Ishikawa (cell line): ENCODE measurements at regions not wholly inside any gene's neighbourhood (a gene's known extent, or its start where the extent isn't known, plus 50 kb on each side); places are given as distances from the start of the nearest gene placed in this dataset.

Experiments
- CEBPB ChIP-seq: IDR thresholded peaks from 2 replicates; pipeline ENCODE4 v1.6.1; 2012
- CREB1 ChIP-seq: IDR thresholded peaks from 2 replicates; pipeline ENCODE4 v1.6.1; 2012; ENCODE audit warnings: low read depth
- EGR1 ChIP-seq: IDR thresholded peaks from 2 replicates; pipeline ENCODE4 v1.6.1; 2012
- EP300 ChIP-seq: IDR thresholded peaks from 2 replicates; pipeline ENCODE4 v1.6.1; 2012; ENCODE audit warnings: borderline replicate concordance
- FOXM1 ChIP-seq: IDR thresholded peaks from 2 replicates; pipeline ENCODE4 v1.6.1; 2012; ENCODE audit warnings: low read depth, borderline replicate concordance
- MAX ChIP-seq: IDR thresholded peaks from 2 replicates; pipeline ENCODE4 v1.6.1; 2012
- NFIC ChIP-seq: IDR thresholded peaks from 2 replicates; pipeline ENCODE4 v1.6.1; 2012
- RAD21 ChIP-seq: IDR thresholded peaks from 2 replicates; pipeline ENCODE4 v1.6.1; 2012; ENCODE audit warnings: low read depth
- TAF1 ChIP-seq: IDR thresholded peaks from 2 replicates; pipeline ENCODE4 v1.6.1; 2012; ENCODE audit warnings: low read depth, mild to moderate bottlenecking
- TCF12 ChIP-seq: IDR thresholded peaks from 2 replicates; pipeline ENCODE4 v1.6.1; 2012; ENCODE audit warnings: low read depth
- TEAD4 ChIP-seq: IDR thresholded peaks from 2 replicates; pipeline ENCODE4 v1.6.1; 2012
- YY1 ChIP-seq: IDR thresholded peaks from 2 replicates; pipeline ENCODE4 v1.6.1; 2012; ENCODE audit warnings: low read depth
- ZBTB7A ChIP-seq: IDR thresholded peaks from 2 replicates; pipeline ENCODE4 v1.6.1; 2012; ENCODE audit warnings: low read depth
- TF ChIP-seq, protein P1 (sequence below): IDR thresholded peaks from 2 replicates; pipeline ENCODE4 v1.6.1; 2012
- TF ChIP-seq, protein P2 (sequence below): IDR thresholded peaks from 2 replicates; pipeline ENCODE4 v1.6.1; 2012; ENCODE audit warnings: low read depth, mild to moderate bottlenecking

GRCh38 chr2:167361426-167361825 is 473.1 kb downstream of the XIRP2 start:
- TF ChIP-seq TCF12 (no peak), TAF1 (no peak), TEAD4 (no peak), FOXM1 (no peak), EGR1 (no peak), YY1 (no peak)
- TF ChIP-seq, protein P1, sequence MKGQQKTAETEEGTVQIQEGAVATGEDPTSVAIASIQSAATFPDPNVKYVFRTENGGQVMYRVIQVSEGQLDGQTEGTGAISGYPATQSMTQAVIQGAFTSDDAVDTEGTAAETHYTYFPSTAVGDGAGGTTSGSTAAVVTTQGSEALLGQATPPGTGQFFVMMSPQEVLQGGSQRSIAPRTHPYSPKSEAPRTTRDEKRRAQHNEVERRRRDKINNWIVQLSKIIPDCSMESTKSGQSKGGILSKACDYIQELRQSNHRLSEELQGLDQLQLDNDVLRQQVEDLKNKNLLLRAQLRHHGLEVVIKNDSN, result no peak

DNA sequence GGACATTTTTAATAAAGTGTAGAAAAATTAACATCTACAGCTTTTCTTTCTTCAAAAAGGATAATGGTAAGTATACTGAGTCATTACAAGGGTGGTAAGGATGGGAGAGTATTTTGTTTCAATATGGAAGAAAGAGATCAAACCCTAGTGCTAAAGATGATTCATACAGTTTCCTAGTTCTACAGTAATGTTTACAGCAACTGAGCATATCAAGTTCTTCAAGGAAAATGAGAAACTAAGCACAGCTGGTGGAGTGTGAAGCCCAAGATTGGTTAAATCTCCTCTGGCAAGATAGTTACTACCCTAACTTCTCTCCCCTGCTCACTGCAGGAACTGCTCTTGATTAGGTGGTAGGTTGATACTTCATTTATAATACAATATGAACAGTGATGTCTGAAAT is 467.5 kb downstream of the XIRP2 start:
- TF ChIP-seq YY1 (no peak), FOXM1 (no peak), CEBPB (no peak), RAD21 (no peak), NFIC (no peak), EGR1 (no peak), CREB1 (no peak), EP300 (no peak), TEAD4 (no peak), TAF1 (no peak), TCF12 (no peak), MAX (no peak)
- TF ChIP-seq, protein P1, result no peak
- TF ChIP-seq, protein P2, sequence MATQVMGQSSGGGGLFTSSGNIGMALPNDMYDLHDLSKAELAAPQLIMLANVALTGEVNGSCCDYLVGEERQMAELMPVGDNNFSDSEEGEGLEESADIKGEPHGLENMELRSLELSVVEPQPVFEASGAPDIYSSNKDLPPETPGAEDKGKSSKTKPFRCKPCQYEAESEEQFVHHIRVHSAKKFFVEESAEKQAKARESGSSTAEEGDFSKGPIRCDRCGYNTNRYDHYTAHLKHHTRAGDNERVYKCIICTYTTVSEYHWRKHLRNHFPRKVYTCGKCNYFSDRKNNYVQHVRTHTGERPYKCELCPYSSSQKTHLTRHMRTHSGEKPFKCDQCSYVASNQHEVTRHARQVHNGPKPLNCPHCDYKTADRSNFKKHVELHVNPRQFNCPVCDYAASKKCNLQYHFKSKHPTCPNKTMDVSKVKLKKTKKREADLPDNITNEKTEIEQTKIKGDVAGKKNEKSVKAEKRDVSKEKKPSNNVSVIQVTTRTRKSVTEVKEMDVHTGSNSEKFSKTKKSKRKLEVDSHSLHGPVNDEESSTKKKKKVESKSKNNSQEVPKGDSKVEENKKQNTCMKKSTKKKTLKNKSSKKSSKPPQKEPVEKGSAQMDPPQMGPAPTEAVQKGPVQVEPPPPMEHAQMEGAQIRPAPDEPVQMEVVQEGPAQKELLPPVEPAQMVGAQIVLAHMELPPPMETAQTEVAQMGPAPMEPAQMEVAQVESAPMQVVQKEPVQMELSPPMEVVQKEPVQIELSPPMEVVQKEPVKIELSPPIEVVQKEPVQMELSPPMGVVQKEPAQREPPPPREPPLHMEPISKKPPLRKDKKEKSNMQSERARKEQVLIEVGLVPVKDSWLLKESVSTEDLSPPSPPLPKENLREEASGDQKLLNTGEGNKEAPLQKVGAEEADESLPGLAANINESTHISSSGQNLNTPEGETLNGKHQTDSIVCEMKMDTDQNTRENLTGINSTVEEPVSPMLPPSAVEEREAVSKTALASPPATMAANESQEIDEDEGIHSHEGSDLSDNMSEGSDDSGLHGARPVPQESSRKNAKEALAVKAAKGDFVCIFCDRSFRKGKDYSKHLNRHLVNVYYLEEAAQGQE, result no peak

DNA sequence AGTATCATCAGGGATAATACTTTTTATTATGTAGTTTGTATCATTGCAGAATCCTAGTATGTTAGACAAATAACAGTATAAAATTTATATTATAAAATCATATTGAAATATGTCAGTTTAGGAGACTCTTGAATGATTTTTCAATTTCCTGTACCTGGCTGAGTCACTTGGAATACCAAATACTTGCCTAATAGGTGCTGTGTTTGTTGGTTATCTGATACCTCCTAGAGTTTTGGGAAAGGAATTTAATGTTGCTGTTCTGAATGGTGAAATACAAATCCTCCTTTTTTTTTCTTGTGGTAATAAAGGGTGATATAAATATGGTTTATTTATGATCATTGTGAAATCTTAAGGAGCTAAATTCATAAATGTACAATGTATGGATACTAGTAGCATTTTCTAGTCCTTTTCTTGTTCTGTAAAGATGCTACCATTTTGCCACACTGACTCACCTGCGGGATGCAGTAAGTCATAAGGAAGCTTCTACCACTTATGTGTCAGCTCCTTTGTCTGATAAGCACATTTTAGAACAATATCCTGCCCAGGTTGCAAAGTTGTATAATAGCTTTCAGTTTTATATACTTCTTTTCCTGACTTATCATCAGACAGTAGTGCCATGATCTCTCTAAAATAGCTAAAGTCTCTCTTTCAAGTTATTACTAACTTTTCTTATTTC is 465.5 kb downstream of the XIRP2 start:
- no peak for TF ChIP-seq FOXM1
- no peak for TF ChIP-seq TCF12
- TF ChIP-seq CEBPB, result no peak
- no peak for TF ChIP-seq NFIC
- TF ChIP-seq, protein P2, result no peak
- no peak for TF ChIP-seq EP300
- TF ChIP-seq EGR1, result no peak
- TF ChIP-seq MAX, result no peak
- TF ChIP-seq ZBTB7A, result no peak
- no peak for TF ChIP-seq RAD21
- TF ChIP-seq TAF1, result no peak

GRCh38 chr2:167345559-167345958 is 457.3 kb downstream of the XIRP2 start:
- TF ChIP-seq FOXM1 (no peak), TEAD4 (no peak), CREB1 (no peak), EGR1 (no peak)
- TF ChIP-seq, protein P1, result no peak

DNA sequence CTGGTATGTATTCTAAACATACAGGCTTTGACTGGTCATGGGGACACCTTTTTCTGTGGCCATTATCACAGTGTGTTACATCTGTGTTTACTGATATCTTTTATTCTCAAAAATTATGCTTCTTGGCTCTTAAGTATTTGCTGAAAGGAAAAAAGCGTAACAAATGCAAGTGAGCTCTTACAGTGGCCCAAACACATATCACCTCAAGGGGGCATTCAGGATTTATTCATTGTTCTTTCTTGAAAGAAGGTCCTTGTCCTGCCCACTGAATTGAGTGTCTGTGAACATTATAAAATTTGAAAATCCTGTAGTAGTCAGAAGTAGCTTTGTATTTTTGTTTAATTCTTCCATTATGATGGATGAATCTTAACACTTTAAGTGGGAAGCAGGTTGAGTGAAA is 454.5 kb downstream of the XIRP2 start:
- TF ChIP-seq RAD21 (peak; percentile 50), EP300 (no peak)
- TF ChIP-seq, protein P1, result no peak

DNA sequence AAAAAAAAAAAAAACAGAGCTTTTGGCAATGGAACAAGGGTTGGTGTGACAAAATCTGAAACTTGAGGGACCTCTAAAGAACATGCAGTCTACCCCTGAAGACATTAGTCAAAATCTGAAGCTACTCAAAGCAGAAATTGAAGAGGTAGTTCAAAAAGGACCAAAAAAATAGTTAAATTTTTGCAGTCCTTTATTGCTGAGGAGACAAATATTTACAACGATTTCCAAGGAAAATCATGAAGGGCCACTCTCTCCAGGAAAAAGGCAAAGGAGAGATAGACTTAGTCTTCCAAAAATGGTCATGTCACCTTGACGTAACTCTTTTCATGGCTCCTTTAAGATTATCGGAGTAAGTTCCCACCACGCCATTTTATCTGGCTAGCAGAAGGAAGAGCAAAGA is 452.0 kb downstream of the XIRP2 start:
- no peak for TF ChIP-seq EGR1
- TF ChIP-seq, protein P2, result no peak
- TF ChIP-seq YY1, result no peak
- no peak for TF ChIP-seq CREB1
- TF ChIP-seq, protein P1, result no peak
- TF ChIP-seq TAF1, result no peak
- no peak for TF ChIP-seq NFIC
- TF ChIP-seq CEBPB, result no peak
- TF ChIP-seq ZBTB7A, result no peak
- TF ChIP-seq RAD21, result no peak
- no peak for TF ChIP-seq EP300
- TF ChIP-seq FOXM1, result no peak
- no peak for TF ChIP-seq TCF12
- TF ChIP-seq MAX, result no peak
- TF ChIP-seq TEAD4, result no peak
